Adrenal gland (tissue), 9 donors: ENCODE measurements at regions not wholly inside any gene's neighbourhood (a gene's known extent, or its start where the extent isn't known, plus 50 kb on each side); places are given as distances from the start of the nearest gene placed in this dataset.
"Not testable (repeated sequence)": the region's sequence is repeated elsewhere in the genome, so short reads cannot be mapped to it uniquely, and the experiment has no call there.

Experiments used
- DNase-seq, 7 donors: peaks; one replicate each; pipeline ENCODE4 v3.0.0-alpha.2; 2019 to 2020
- H3K27ac ChIP-seq, 5 donors: fragments of 200-600 bp; sonication (generic) in 4 of 5; 1 replicate in 3 of 5; 2 replicates in 2 of 5; pipeline versions ENCODE4 v1.5.1 to v1.8.0; 2016 to 2020; ENCODE audit warnings: mild to moderate bottlenecking in 1 of 5
- H3K27me3 ChIP-seq: fragments of 200-600 bp; 2 replicates; pipeline ENCODE4 v1.8.0; 2021
- H3K36me3 ChIP-seq, 2 donors: fragments of 200-600 bp; replicated peaks in 1 of 2; 1 replicate in 1 of 2; 2 replicates in 1 of 2; pipeline versions ENCODE4 v1.5.1 to v1.8.0; 2018 to 2022
- H3K4me1 ChIP-seq, 2 donors: fragments of 200-600 bp; replicated peaks in 1 of 2; 1 replicate in 1 of 2; 2 replicates in 1 of 2; pipeline versions ENCODE4 v1.5.1 to v1.8.0; 2018 to 2021
- H3K4me3 ChIP-seq, 4 donors: fragments of 200-600 bp; sonication (generic) in 3 of 4; one replicate each; pipeline ENCODE4 v1.5.1; 2016 to 2018
- H3K9me3 ChIP-seq, 3 donors: fragments of 200-600 bp; sonication (generic) in 1 of 3; replicated peaks in 1 of 3; 1 replicate in 2 of 3; 2 replicates in 1 of 3; pipeline versions ENCODE4 v1.5.1 to v1.8.0; 2016 to 2021
- CTCF ChIP-seq, 6 experiments: fragments of 450-650 bp in 4 of 6; fragments of 200-600 bp in 2 of 6; sonication (generic) in 1 of 6; IDR thresholded peaks; 1 replicate in 5 of 6; 2 replicates in 1 of 6; pipeline versions ENCODE4 v1.5.1 to v1.8.0; 2016 to 2021; ENCODE audit warnings: antibody characterized with exemption in 6 of 6, mild to moderate bottlenecking in 2 of 6, moderate library complexity in 1 of 6
- POLR2A ChIP-seq, 2 donors: fragments of 450-650 bp; IDR thresholded peaks; one replicate each; pipeline ENCODE4 v1.6.1; 2017; ENCODE audit warnings: antibody characterized with exemption in 2 of 2, mild to moderate bottlenecking in 2 of 2, moderate library complexity in 1 of 2
- WGBS, 4 donors: extraction: QIAGEN DNeasy Blood & Tissue Kit in 2 of 4; methylation state at CpG; one replicate each; pipeline versions ENCODE4 v1.1.5 to v1.1.7; 2013 to 2017; 5-methylcytosine and 5-hydroxymethylcytosine counted together
- intact Hi-C, 2 donors: fragments of 100-400 bp; cut with DNase I; formaldehyde crosslinking; loops; one replicate each; pipeline versions ENCODE4 v1.14.1 to v1.15.0; 2022 to 2023
- donor health status: healthy with polysubstance abuse.
- donor health status: Bipolar disorder and iron deficiency.
- donor health status: DM: yes; HTN: yes; CAD: no.
- donor health status: DM: no; HTN: no; CAD: no.
- donor health status: DM: no; HTN: no; CAD: no.

- DNase-seq: no peak
- TF ChIP-seq POLR2A (IDR thresholded peaks at IDR 0.05) (no peak), CTCF (IDR thresholded peaks at IDR 0.05) (no peak)
- 85 to 93% (median 90%) methylated on average over 5 of the region's 5 CpGs for WGBS, 4 donors
Measured at GRCh38 chr2:122041455-122041854, 286.0 kb downstream of the TSN start.

GRCh38 chr2:122051659-122052058 lies 296.2 kb downstream of the TSN start:
- H3K4me3 ChIP-seq, DNase-seq, intact Hi-C loops, H3K27me3 ChIP-seq, H3K4me1 ChIP-seq, H3K36me3 ChIP-seq, H3K9me3 ChIP-seq, H3K27ac ChIP-seq: not testable (repeated sequence)
- WGBS, 4 donors: 86 to 96% (median 95%) methylated on average over 2 to 14 of the region's 20 CpGs

More at GRCh38 chr2:122041455-122041854, 286.0 kb downstream of the TSN start:
- no peaks in the 10 kb centered on the region for H3K36me3 ChIP-seq
- intact Hi-C loops: no loop called here
- H3K4me3 ChIP-seq: no peak overlapping the region
- H3K4me1 ChIP-seq: no peaks in the 10 kb centered on the region
- no peaks in the 10 kb centered on the region for H3K27me3 ChIP-seq
- no peaks in the 10 kb centered on the region for H3K9me3 ChIP-seq
- no peak overlapping the region for H3K27ac ChIP-seq

- 3 to 11% (median 6%) methylated on average over 4 of the region's 4 CpGs for WGBS, 4 donors
- H3K27ac ChIP-seq: no peak overlapping the region
- H3K4me3 ChIP-seq: no peak overlapping the region
- H3K27me3 ChIP-seq: no peaks in the 10 kb centered on the region
- no peaks in the 10 kb centered on the region for H3K36me3 ChIP-seq
- TF ChIP-seq CTCF (IDR thresholded peaks at IDR 0.05): no peak
- TF ChIP-seq POLR2A (IDR thresholded peaks at IDR 0.05): no peak
- no peak for DNase-seq
- H3K9me3 ChIP-seq: no peaks in the 10 kb centered on the region
- intact Hi-C loops: no loop called here
- H3K4me1 ChIP-seq: no peaks in the 10 kb centered on the region
Measured at GRCh38 chr2:122055521-122055931, 300.1 kb downstream of the TSN start.

- intact Hi-C loops: no loop called here
- 56 to 76% (median 61%) methylated on average over 2 of the region's 2 CpGs for WGBS, 4 donors
Measured at GRCh38 chr2:122056853-122057252, 301.4 kb downstream of the TSN start.

GRCh38 chr2:122061206-122061605 lies 305.8 kb downstream of the TSN start:
- no peak for DNase-seq
- Histone ChIP-seq H3K36me3 (no peaks in the 10 kb centered on the region), H3K27ac (no peak overlapping the region), H3K4me3 (no peak overlapping the region), H3K4me1 (no peaks in the 10 kb centered on the region), H3K9me3 (no peaks in the 10 kb centered on the region), H3K27me3 (no peaks in the 10 kb centered on the region)
- no peak for TF ChIP-seq CTCF (IDR thresholded peaks at IDR 0.05)
- TF ChIP-seq POLR2A (IDR thresholded peaks at IDR 0.05): no peak
- 60 to 77% (median 65%) methylated on average over 2 of the region's 2 CpGs for WGBS, 4 donors
- intact Hi-C loops: no loop called here

More at GRCh38 chr2:122056853-122057252, 301.4 kb downstream of the TSN start:
- no peak for DNase-seq
- no peak overlapping the region for H3K27ac ChIP-seq
- TF ChIP-seq POLR2A (IDR thresholded peaks at IDR 0.05): no peak
- no peak overlapping the region for H3K4me3 ChIP-seq
- no peaks in the 10 kb centered on the region for H3K9me3 ChIP-seq
- no peaks in the 10 kb centered on the region for H3K4me1 ChIP-seq
- no peaks in the 10 kb centered on the region for H3K36me3 ChIP-seq
- no peaks in the 10 kb centered on the region for H3K27me3 ChIP-seq
